GM12872 (cell line): ENCODE measurements at regions not wholly inside any gene's neighbourhood (a gene's known extent, or its start where the extent isn't known, plus 50 kb on each side); places are given as distances from the start of the nearest gene placed in this dataset.

Source experiments
- CTCF ChIP-seq: IDR thresholded peaks from 3 replicates; pipeline ENCODE4 v1.5.1; 2011; ENCODE audit warnings: low read depth, mild to moderate bottlenecking, low read length, moderate library complexity; ENCODE audit not compliant: insufficient read depth

- TF ChIP-seq CTCF, result no peak
These were observed 336.6 kb downstream of the IL15 start for GRCh38 chr4:141972950-141973349.
